ENCODE measurements at regions not wholly inside any gene's neighbourhood (a gene's known extent, or its start where the extent isn't known, plus 50 kb on each side); places are given as distances from the start of the nearest gene placed in this dataset.

DNA sequence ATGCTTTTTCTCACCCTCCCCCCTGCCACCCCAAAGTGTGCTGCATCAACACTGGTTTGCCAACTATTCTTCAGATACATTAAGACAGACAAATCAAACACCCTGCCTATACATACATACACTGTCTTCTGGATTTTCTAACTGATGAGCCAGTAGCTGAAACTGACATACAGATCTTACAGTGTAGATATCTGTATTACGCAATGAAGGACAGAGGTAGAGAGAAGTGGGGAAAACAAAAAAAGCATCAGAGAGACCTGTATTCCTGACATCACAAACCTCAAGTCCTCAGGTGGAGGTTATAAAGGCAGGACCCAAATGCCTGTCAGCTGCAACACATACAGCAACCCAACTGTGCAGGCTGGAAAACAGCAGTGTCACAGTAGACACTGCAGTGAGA is 535.4 kb downstream of the HACE1 start:
- Histone ChIP-seq H2AK5ac (ENCODE audit: low read depth, low read length) (no peak overlapping the region), H3K9me3 (ENCODE audit: insufficient read depth in 2 of 2, low read depth in 1 of 2, low read length in 1 of 2) (no peaks in the 10 kb centered on the region), H3K4me1 (replicated peaks in 1 of 4; ENCODE audit: control insufficient read depth in 3 of 4, insufficient read depth in 4 of 4, low read length in 3 of 4) (no peaks in the 10 kb centered on the region), H2BK120ac (replicated peaks; ENCODE audit: low read depth, low read length) (no peak overlapping the region), H2BK15ac (ENCODE audit: low read length) (no peak overlapping the region), H2BK5ac (ENCODE audit: low read depth, low read length) (no peak overlapping the region), H3K9ac (replicated peaks in 1 of 4; ENCODE audit: extremely low read depth in 1 of 4, low read depth in 3 of 4, low read length in 3 of 4) (no peak overlapping the region), H3K56ac (replicated peaks; ENCODE audit: insufficient read length, low read depth, low read length) (no peak overlapping the region), H3K18ac (ENCODE audit: extremely low read depth, low read length) (no peak overlapping the region), H3K4me2 (ENCODE audit: insufficient read depth in 1 of 2, low read depth in 2 of 2, low read length in 2 of 2) (no peak overlapping the region), H4K20me1 (replicated peaks in 1 of 2; ENCODE audit: control insufficient read depth in 1 of 2, insufficient read depth in 2 of 2, low read length in 2 of 2) (no peaks in the 10 kb centered on the region), H4K8ac (ENCODE audit: extremely low read depth, insufficient read depth, low read length) (no peak overlapping the region), H3K23me2 (ENCODE audit: low read depth, low read length) (no peaks in the 10 kb centered on the region), H3K27me3 (replicated peaks in 1 of 4; ENCODE audit: control insufficient read depth in 3 of 4, extremely low read depth in 1 of 4, insufficient read depth in 3 of 4, low read length in 3 of 4) (no peaks in the 10 kb centered on the region), H4K91ac (replicated peaks; ENCODE audit: insufficient read length, low read length) (no peak overlapping the region), H3K4ac (replicated peaks; ENCODE audit: insufficient read length, low read depth, low read length) (no peak overlapping the region), H2BK12ac (ENCODE audit: low read depth, low read length) (no peak overlapping the region), H3K23ac (ENCODE audit: insufficient read length) (no peak overlapping the region), H3K79me1 (ENCODE audit: low read depth, low read length) (no peaks in the 10 kb centered on the region), H3K27ac (ENCODE audit: low read depth, low read length) (no peak overlapping the region), H3K79me2 (ENCODE audit: control insufficient read depth in 1 of 2, insufficient read depth in 2 of 2, low read length in 2 of 2) (no peaks in the 10 kb centered on the region), H4K5ac (ENCODE audit: insufficient read length, low read depth, low read length) (no peak overlapping the region), H3K14ac (ENCODE audit: insufficient read length) (no peak overlapping the region), H3K36me3 (ENCODE audit: control insufficient read depth in 2 of 4, insufficient read depth in 4 of 4, low read length in 3 of 4) (no peaks in the 10 kb centered on the region), H2AFZ (ENCODE audit: low read length) (no peak overlapping the region), H3K4me3 (ENCODE audit: extremely low read depth in 1 of 4, insufficient read depth in 2 of 4, low read depth in 3 of 4, low read length in 4 of 4) (no peak overlapping the region), H2BK20ac (ENCODE audit: low read length) (no peak overlapping the region)
- FAIRE-seq (no peak), DNase-seq (ENCODE audit: low read depth in 1 of 2, low spot score in 2 of 2) (no peak)
- 94% methylated on average over 1 of the region's 1 CpG; no CpG with 5 or more reads in 1 of the 2 experiments for WGBS, 2 experiments (ENCODE audit: extremely low coverage in 1 of 2, insufficient coverage in 1 of 2, insufficient read length in 1 of 2, insufficient replicate concordance in 2 of 2, low coverage in 1 of 2, low lambda C conversion rate in 2 of 2, missing lambda C conversion rate in 1 of 2)
- ChIA-PET POLR2A (ENCODE audit: partially characterized antibody) (no interaction called here), CTCF (ENCODE audit: partially characterized antibody) (interaction anchor here (0.6 to 1.9 kb wide), 10 partner anchors 9 to 211 kb away, joined by 3 to 10 read pairs (median 4); no protein-coding TSS in a partner anchor)
- TF ChIP-seq CEBPB (IDR thresholded peaks at IDR 0.05; ENCODE audit: low read depth, low read length) (0 out of 2 replicates have a peak, but pooled peaks have one; percentile 52), CBX5 (IDR thresholded peaks at IDR 0.05; ENCODE audit: low read depth, low read length) (no peak)

All from H1 (cell line).